ENCODE measurements at regions not wholly inside any gene's neighbourhood (a gene's known extent, or its start where the extent isn't known, plus 50 kb on each side); places are given as distances from the start of the nearest gene placed in this dataset.

- H3K9ac ChIP-seq = no peak overlapping the region
- no peaks in the 10 kb centered on the region for H3K27me3 ChIP-seq (ENCODE audit: insufficient read depth)
- CTCF ChIA-PET = no interaction called here
- no peaks in the 10 kb centered on the region for H4K20me1 ChIP-seq (ENCODE audit: insufficient read depth)
- no peaks in the 10 kb centered on the region for H3K79me2 ChIP-seq (ENCODE audit: insufficient read depth)
- WGBS (ENCODE audit: low lambda C conversion rate) = 9% methylated on average over 1 of the region's 1 CpG
- no peak overlapping the region for H3K27ac ChIP-seq (ENCODE audit: low read depth in 2 of 2, low read length in 1 of 2)
- DNase-seq = no peak
- H2AFZ ChIP-seq (ENCODE audit: low read depth) = no peak overlapping the region
- POLR2A ChIA-PET = no interaction called here
- 0 out of 2 replicates have a peak, but pooled peaks cover 9% of the 10 kb centered on the region for H3K9me3 ChIP-seq
- H3K4me2 ChIP-seq = no peak overlapping the region
- TF ChIP-seq MEF2A (IDR thresholded peaks at IDR 0.05; ENCODE audit: borderline replicate concordance, low read depth) (no peak), RAD21 (IDR thresholded peaks at IDR 0.05; ENCODE audit: low read length) (no peak), MAX (IDR thresholded peaks at IDR 0.05; ENCODE audit: low read depth) (no peak), NFIC (IDR thresholded peaks at IDR 0.05; ENCODE audit: borderline replicate concordance) (no peak), ZBTB33 (IDR thresholded peaks at IDR 0.05; ENCODE audit: borderline replicate concordance, low read depth) (no peak), RXRA (IDR thresholded peaks at IDR 0.05; ENCODE audit: borderline replicate concordance, low read depth) (no peak), TEAD4 (IDR thresholded peaks at IDR 0.05; ENCODE audit: borderline replicate concordance, insufficient read depth) (no peak), FOXJ3 (CRISPR knock-in tag; IDR thresholded peaks at IDR 0.05) (no peak), RFX5 (IDR thresholded peaks at IDR 0.05; ENCODE audit: low read length) (no peak)
- H3K36me3 ChIP-seq (replicated peaks in 1 of 2; ENCODE audit: control insufficient read depth in 1 of 2, insufficient read depth in 2 of 2, low read length in 1 of 2) = no peaks in the 10 kb centered on the region
- no peaks in the 10 kb centered on the region for H3K4me1 ChIP-seq (ENCODE audit: control insufficient read depth in 1 of 2, insufficient read depth in 2 of 2, low read depth in 1 of 2, low read length in 1 of 2)
- H3K9me2 ChIP-seq = no peaks in the 10 kb centered on the region
- no peak overlapping the region for H3K4me3 ChIP-seq (ENCODE audit: low read depth in 2 of 2, low read length in 1 of 2)
- H3F3A ChIP-seq (replicated peaks; ENCODE audit: insufficient read depth) = no peaks in the 10 kb centered on the region
Measured at GRCh38 chr5:162520878-162521277, 453.3 kb downstream of the GABRG2 start.

GRCh38 chr5:162529209-162529608, 461.6 kb downstream of the GABRG2 start:
- Histone ChIP-seq H3F3A (replicated peaks; ENCODE audit: insufficient read depth) (no peaks in the 10 kb centered on the region), H3K4me2 (no peak overlapping the region), H3K4me1 (ENCODE audit: control insufficient read depth in 1 of 2, insufficient read depth in 2 of 2, low read depth in 1 of 2, low read length in 1 of 2) (no peaks in the 10 kb centered on the region), H3K27me3 (ENCODE audit: insufficient read depth) (no peaks in the 10 kb centered on the region), H3K9ac (no peak overlapping the region), H3K9me2 (no peaks in the 10 kb centered on the region), H3K36me3 (replicated peaks in 1 of 2; ENCODE audit: control insufficient read depth in 1 of 2, insufficient read depth in 2 of 2, low read length in 1 of 2) (no peaks in the 10 kb centered on the region), H4K20me1 (ENCODE audit: insufficient read depth) (no peaks in the 10 kb centered on the region), H3K4me3 (ENCODE audit: low read depth in 2 of 2, low read length in 1 of 2) (no peak overlapping the region), H3K9me3 (no peaks in the 10 kb centered on the region), H3K79me2 (ENCODE audit: insufficient read depth) (no peaks in the 10 kb centered on the region), H3K27ac (ENCODE audit: low read depth in 2 of 2, low read length in 1 of 2) (no peak overlapping the region), H2AFZ (ENCODE audit: low read depth) (no peak overlapping the region)
- 3% methylated on average over 1 of the region's 1 CpG for WGBS (ENCODE audit: low lambda C conversion rate)
- POLR2A ChIA-PET = no interaction called here
- DNase-seq = no peak
- TF ChIP-seq RFX5 (IDR thresholded peaks at IDR 0.05; ENCODE audit: low read length) = no peak
- TF ChIP-seq NRF1 (IDR thresholded peaks at IDR 0.05; ENCODE audit: low read depth, low read length) = no peak
- TF ChIP-seq ELF1 (IDR thresholded peaks at IDR 0.05) = no peak
- TF ChIP-seq SMC3 (IDR thresholded peaks at IDR 0.05; ENCODE audit: low read depth, low read length) = no peak
- no peak for TF ChIP-seq CHD2 (IDR thresholded peaks at IDR 0.05; ENCODE audit: low read length, partially characterized antibody)
- TF ChIP-seq CTCF (IDR thresholded peaks at IDR 0.05) = no peak
- no peak for TF ChIP-seq GABPA (IDR thresholded peaks at IDR 0.05; ENCODE audit: low read depth)
- CTCF ChIA-PET = no interaction called here

Measured in SK-N-SH (cell line).